ENCODE measurements at regions not wholly inside any gene's neighbourhood (a gene's known extent, or its start where the extent isn't known, plus 50 kb on each side); places are given as distances from the start of the nearest gene placed in this dataset.

- no peak for DNase-seq
Observed at GRCh38 chr22:44442186-44442815, 55.7 kb downstream of the RTL6 start.

- DNase-seq = no peak
Observed at GRCh38 chr22:44441401-44442185, 56.4 kb downstream of the RTL6 start.

- DNase-seq = no peak
Observed at GRCh38 chr22:44440224-44441160, 57.5 kb downstream of the RTL6 start.

GRCh38 chr22:44439356-44440223 lies 58.4 kb downstream of the RTL6 start:
- DNase-seq = no peak

GRCh38 chr22:44438481-44439131 lies 59.4 kb downstream of the RTL6 start:
- DNase-seq = no peak

GRCh38 chr22:44438056-44438455 lies 60.0 kb downstream of the RTL6 start:
- DNase-seq = no peak

- DNase-seq = peak; percentile 4
Observed at GRCh38 chr22:44437216-44438055, 60.6 kb downstream of the RTL6 start.

- no peak for DNase-seq
Observed at GRCh38 chr22:44436736-44437135, 61.3 kb downstream of the RTL6 start.

GRCh38 chr22:44431256-44431655 lies 66.8 kb downstream of the RTL6 start:
- no peak for DNase-seq

GRCh38 chr22:44430716-44431115 lies 67.3 kb downstream of the RTL6 start:
- no peak for DNase-seq

- no peak for DNase-seq
Observed at GRCh38 chr22:44429941-44430587, 68.0 kb downstream of the RTL6 start.

- no peak for DNase-seq
Observed at GRCh38 chr22:44428941-44429830, 68.8 kb downstream of the RTL6 start.

- no peak for DNase-seq
Observed at GRCh38 chr22:44427611-44428470, 70.2 kb downstream of the RTL6 start.

GRCh38 chr22:44426981-44427380 lies 71.1 kb downstream of the RTL6 start:
- no peak for DNase-seq

GRCh38 chr22:44425694-44426045 lies 72.4 kb downstream of the RTL6 start:
- no peak for DNase-seq

- DNase-seq = peak; percentile 8
Observed at GRCh38 chr22:44424867-44425693, 73.0 kb downstream of the RTL6 start.

- DNase-seq = no peak
Observed at GRCh38 chr22:44424359-44424682, 73.7 kb downstream of the RTL6 start.
